ENCODE measurements at regions not wholly inside any gene's neighbourhood (a gene's known extent, or its start where the extent isn't known, plus 50 kb on each side); places are given as distances from the start of the nearest gene placed in this dataset.
A peak's percentile ranks its signal among the peaks of the same experiment; 100 is the strongest.

GRCh38 chr3:3560591-3561311, 238.5 kb upstream of the LRRN1 start:
- peak; percentile 61 to 62 for DNase-seq (ENCODE audit: low read depth in 2 of 2)

DNA sequence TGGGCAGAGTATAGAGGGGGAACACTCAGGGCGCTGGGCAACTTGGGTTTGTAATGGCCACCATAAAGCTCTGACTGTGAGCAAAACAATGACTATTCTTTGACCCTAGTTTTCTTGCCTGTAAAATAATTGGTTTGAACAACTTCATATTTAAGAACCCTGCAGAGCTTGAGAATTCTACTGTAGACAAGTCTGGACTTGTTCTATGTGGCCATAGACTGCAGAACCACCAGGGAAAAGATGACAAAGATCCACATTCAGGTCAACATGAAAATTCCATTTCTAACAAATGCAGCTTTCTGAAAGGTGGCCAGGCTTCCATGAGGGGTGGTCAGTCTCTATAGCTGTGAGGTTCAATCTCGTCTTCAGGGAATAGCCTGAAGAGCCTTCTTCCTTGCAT, 239.4 kb upstream of the LRRN1 start:
- no peak for DNase-seq (ENCODE audit: low read depth in 2 of 2)

DNA sequence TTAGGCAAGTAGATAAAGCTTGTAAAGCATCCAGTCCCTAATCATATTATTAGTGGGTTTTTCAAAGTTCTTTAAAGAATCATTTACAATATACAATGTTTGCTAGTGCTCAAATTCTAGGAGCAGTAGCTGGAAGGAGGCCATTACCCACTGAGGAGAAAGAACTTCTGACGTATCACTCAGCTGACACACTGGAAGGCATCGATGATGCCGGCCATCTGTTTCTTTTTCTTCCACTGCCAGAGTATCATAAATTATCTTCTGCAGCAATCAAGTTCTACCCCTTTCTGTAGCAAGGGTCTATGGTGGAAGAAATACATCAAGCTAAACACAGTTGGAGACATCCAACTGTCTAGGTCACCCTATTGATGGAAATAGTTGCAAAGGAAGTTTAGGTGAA, 243.2 kb upstream of the LRRN1 start:
- DNase-seq (ENCODE audit: low read depth in 2 of 2), result no peak

GRCh38 chr3:3553236-3553635, 246.0 kb upstream of the LRRN1 start:
- DNase-seq (ENCODE audit: low read depth in 2 of 2), result no peak

DNA sequence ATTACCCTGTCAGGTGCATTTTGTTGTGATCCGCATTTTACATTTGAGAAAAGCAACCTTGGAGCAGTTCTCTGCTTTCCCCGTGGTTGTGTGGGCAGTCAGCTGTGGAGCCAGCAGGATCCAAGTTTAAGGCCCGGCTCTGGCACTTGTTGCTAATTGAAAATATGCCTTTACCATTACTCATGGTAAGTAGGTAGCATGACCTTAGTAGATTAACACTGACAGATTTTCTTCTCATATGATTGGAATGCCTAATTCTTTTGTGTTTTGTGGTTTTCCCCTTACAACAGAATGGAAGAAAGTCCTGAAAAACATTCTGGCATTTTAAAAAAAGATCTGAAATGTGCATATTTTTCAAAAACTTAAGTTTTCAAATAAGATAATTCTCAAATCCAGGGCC, 246.5 kb upstream of the LRRN1 start:
- DNase-seq (ENCODE audit: low read depth in 2 of 2), result peak; percentile 22 to 36

DNA sequence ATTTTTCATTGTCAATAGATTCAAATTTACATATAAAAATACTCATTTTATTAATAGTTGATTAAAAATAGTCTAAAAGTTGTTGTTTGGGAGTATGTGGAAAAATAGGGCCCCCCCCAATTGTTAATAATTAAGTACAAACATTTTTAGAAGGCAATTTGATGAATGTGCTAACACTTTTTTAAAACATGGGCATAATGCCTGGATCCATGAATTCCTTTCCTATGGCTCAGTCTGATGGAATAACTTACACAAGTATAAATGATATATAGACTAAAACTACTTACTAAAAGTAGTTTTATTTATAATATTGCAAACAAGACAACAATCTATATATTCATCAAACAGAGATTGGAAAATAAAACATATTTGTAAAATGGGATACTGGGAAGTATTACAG, 247.2 kb upstream of the LRRN1 start:
- no peak for DNase-seq (ENCODE audit: low read depth in 2 of 2)

GRCh38 chr3:3545360-3545759, 253.9 kb upstream of the LRRN1 start:
- DNase-seq (ENCODE audit: low read depth in 2 of 2), result no peak

GRCh38 chr3:3538451-3538850, 260.8 kb upstream of the LRRN1 start:
- DNase-seq (ENCODE audit: low read depth in 2 of 2), result no peak

DNA sequence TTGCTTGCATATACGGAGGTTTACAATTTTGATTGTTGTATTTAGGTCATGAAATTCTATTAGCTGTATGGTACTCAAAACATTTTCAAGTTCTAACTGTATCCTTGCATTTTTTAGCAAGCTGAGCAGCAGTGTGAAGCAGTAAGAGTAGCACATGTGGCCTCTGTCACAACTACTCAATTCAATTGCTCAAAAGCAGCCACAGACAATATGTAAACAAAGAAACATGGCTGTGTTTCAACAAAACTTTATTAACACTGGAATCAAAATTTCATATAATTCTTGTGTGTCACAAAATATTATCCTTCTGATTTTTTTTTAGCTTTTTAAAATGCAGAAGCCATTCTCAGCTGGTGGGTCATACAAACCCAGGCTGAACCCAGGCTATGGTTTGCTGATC, 266.7 kb upstream of the LRRN1 start:
- DNase-seq (ENCODE audit: low read depth in 2 of 2), result no peak

GRCh38 chr3:3531476-3531875, 267.8 kb upstream of the LRRN1 start:
- DNase-seq (ENCODE audit: low read depth in 2 of 2), result no peak

DNA sequence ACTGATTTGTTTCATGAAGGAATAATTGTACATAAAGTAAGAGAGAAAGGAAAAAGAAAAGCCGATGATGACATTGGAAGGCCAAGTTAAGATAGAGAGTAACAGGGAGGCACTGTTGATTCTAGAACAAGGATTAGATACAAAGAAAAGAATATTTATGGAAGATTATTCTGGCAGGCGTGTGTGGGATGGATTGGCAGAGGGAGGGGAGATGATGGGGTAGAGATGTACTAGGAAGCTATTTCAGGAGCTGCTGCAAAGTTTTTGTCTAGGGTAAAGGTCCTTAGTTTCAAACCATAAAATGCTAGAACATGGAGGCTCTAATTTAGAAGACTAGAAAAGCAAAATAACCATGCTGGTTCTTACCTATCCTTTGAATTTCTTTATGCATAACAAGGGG, 280.0 kb upstream of the LRRN1 start:
- no peak for DNase-seq (ENCODE audit: low read depth in 2 of 2)

DNA sequence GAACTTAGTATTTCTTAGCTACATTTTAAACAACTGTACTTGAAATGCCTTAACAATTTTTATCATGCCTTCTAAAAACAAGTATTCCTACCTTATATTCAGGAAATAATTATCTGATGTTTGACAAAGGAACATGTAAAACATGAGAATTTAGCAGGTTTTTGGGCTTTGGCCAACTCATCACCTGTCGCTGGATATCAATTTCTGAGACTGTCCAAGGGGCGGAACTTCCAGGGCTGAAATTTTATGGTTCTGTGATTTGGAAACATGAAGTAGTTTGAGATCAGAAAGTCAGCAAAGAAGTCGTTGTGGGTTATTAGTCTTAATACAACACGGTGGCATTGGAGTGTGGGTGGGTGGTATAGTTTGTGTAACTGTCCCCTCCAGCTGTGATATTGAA, 282.2 kb upstream of the LRRN1 start:
- DNase-seq (ENCODE audit: low read depth in 2 of 2), result no peak

GRCh38 chr3:3516384-3516783, 282.8 kb upstream of the LRRN1 start:
- DNase-seq (ENCODE audit: low read depth in 2 of 2), result no peak

DNA sequence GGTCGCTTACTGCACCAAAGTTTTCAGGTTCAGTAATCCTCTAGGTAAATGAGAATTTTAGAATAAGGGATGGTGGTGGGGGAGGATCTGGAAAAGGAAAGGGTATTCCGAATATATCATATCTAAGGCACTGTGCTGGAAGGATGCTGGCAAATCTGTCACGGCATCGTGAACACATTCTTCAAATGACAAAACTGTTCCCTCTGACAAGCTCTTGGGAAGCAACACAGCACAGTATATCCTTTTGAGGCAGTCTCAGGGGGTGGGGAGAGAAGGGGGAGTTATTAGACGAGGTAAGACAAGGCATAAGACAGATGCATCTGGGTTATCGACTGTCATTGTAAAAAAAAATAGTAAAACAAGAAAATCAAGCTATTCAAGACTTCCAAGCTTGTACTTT, 289.6 kb upstream of the LRRN1 start:
- DNase-seq (ENCODE audit: low read depth in 2 of 2), result no peak

DNA sequence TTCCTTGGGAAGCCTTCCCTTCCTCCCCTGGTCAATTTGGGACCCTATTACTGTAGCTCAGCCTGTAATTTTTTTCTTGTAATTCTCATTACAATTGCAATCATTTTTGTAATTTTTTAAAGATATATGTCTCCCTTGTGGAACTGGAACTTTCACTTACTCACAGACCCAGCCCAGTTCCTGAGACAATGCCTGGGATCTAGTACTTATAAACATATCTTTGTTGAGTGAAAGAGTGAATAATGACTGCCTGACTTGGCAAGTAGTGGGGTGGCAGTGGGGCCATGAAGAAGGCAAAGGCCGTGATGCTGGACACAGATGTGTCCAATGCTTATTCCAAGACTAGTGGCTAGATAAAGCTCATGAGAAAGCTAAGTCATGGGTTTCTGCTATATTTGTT, 294.5 kb upstream of the LRRN1 start:
- no peak for DNase-seq (ENCODE audit: low read depth in 2 of 2)

DNA sequence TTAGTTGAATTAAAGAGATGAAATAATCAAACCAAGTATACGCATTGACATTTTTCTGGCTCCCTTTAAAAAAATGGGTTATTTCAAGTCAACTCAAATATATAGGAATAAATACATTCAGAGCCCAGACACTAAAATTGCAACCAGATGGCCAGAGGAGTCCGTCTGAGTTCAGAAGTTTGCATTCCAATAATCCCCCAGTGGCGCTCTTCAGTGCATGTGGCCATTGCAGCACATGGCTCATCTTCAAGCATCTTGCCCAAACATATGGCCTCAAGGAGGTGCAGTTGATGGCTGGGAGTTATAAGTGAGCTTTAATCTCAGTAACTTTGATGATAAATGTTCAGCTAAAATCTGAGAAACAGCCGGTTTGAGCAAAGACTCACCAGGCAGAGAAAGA, 295.8 kb upstream of the LRRN1 start:
- DNase-seq (ENCODE audit: low read depth in 2 of 2), result peak; percentile 23 to 29

- no peak for DNase-seq (ENCODE audit: low read depth in 2 of 2)
These were observed 299.2 kb upstream of the LRRN1 start for GRCh38 chr3:3499987-3500386.

DNA sequence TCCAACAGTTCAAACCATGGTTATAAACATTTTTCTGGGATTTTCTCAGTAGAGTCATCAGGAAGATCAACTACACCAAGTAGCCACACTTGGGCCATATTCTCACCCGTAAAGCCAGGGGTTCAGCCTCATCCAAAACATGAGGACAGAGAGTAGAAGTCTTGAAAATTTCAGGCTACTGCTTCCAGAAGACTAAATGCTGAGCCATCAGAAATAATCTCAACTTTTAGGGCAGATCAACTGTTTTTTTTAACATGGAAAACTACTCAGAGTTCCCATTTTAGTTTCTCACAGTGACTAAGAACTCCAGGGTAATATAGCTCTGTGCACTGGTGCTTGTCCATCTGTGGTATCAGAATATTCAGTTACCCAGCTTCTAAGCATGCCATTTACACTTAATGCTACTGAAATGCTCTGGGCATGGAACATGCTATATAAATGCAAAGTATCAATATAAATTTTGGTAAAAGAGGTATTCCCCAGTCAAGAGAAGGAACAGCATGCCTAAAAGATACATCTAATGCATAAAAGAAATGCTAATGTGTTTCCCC, 300.1 kb upstream of the LRRN1 start:
- DNase-seq (ENCODE audit: low read depth in 2 of 2), result no peak

GRCh38 chr3:3495611-3496010, 303.6 kb upstream of the LRRN1 start:
- no peak for DNase-seq (ENCODE audit: low read depth in 2 of 2)

DNA sequence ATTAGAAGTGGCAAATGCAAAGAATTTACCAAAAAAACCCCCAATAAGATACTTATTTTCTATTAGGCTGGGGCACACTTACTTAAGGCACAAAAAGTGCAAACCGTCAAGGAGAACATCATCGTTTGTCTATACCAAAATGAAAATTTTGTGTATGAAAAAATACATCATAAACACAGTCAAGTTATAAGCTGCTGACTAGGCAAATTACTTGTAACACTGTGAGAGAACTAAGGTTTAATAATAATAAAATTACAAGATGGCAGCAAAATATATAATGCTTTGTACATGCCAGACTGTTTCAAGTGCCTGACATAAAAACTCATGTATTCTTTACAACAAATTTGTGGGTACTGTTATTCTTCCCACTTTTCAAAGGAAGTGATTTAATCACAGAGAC, 297.2 kb upstream of the CRBN start:
- DNase-seq (ENCODE audit: low read depth in 2 of 2), result no peak

DNA sequence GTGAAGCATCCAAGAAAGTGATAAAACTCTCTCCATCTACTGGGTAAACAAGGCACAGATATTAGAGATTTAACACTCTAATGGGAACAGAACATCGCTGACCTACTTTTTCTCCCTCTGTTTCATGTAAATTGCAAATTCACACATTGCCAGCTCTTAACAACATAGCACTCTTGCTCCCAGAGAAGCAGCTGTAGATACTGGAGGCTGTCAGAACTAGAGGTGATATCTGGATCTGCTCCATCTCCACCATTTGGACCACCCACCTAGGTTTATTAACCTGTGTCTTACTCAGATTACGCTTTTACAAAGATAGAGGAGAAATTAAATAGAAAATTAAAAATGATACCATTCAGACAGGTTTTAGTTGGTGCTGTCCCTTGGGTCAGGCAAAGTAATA, 289.1 kb upstream of the CRBN start:
- no peak for DNase-seq (ENCODE audit: low read depth in 2 of 2)

- DNase-seq (ENCODE audit: low read depth in 2 of 2), result no peak
These were observed 284.6 kb upstream of the CRBN start for GRCh38 chr3:3464131-3464530.

- DNase-seq (ENCODE audit: low read depth in 2 of 2), result no peak
These were observed 281.8 kb upstream of the CRBN start for GRCh38 chr3:3461317-3461716.

GRCh38 chr3:3448468-3448867, 269.0 kb upstream of the CRBN start:
- DNase-seq (ENCODE audit: low read depth in 2 of 2), result no peak
